PC-9 (cell line): ENCODE measurements at regions not wholly inside any gene's neighbourhood (a gene's known extent, or its start where the extent isn't known, plus 50 kb on each side); places are given as distances from the start of the nearest gene placed in this dataset.
"Not testable (repeated sequence)": the region's sequence is repeated elsewhere in the genome, so short reads cannot be mapped to it uniquely, and the experiment has no call there.

Experiments used
- CTCF ChIP-seq: fragments of 200-600 bp; sonication (generic); conservative IDR thresholded peaks from 2 replicates; pipeline ENCODE4 v1.6.1; 2017; ENCODE audit warnings: mixed run types, antibody characterized with exemption, mild to moderate bottlenecking, moderate library complexity
- EZH2 ChIP-seq: fragments of 200-600 bp; sonication (generic); IDR thresholded peaks from 2 replicates; pipeline ENCODE4 v1.8.0; 2017; ENCODE audit warnings: antibody characterized with exemption, low read depth

- TF ChIP-seq CTCF, EZH2: not testable (repeated sequence)
These were observed 67.8 kb upstream of the PPP2R3B start for GRCh38 chrX:454514-454913.
